NCI-H1105 treated with DMSO at 0.1 percent for 48 hours (cell line): ENCODE measurements at regions not wholly inside any gene's neighbourhood (a gene's known extent, or its start where the extent isn't known, plus 50 kb on each side); places are given as distances from the start of the nearest gene placed in this dataset.

Source experiments
- DNase-seq: peaks from one replicate; lab custom pipeline; 2025; lab: John Stamatoyannopoulos, UW

- no peak for DNase-seq
Observed at GRCh38 chr2:43107679-43108078, 118.7 kb downstream of the ZFP36L2 start.

- no peak for DNase-seq
Observed at GRCh38 chr2:43106559-43107527, 119.6 kb downstream of the ZFP36L2 start.

GRCh38 chr2:43105586-43106558, 120.5 kb downstream of the ZFP36L2 start:
- no peak for DNase-seq

- DNase-seq = no peak
Observed at GRCh38 chr2:43104763-43105162, 121.6 kb downstream of the ZFP36L2 start.

- DNase-seq = no peak
Observed at GRCh38 chr2:43104106-43104505, 122.3 kb downstream of the ZFP36L2 start.

- DNase-seq = no peak
Observed at GRCh38 chr2:43103093-43103404, 123.4 kb downstream of the ZFP36L2 start.

- DNase-seq = no peak
Observed at GRCh38 chr2:43102366-43103092, 123.9 kb downstream of the ZFP36L2 start.

GRCh38 chr2:43101751-43102150, 124.7 kb downstream of the ZFP36L2 start:
- no peak for DNase-seq

- peak; percentile 13 for DNase-seq
Observed at GRCh38 chr2:43100883-43101662, 125.3 kb downstream of the ZFP36L2 start.

- no peak for DNase-seq
Observed at GRCh38 chr2:43100362-43100882, 126.0 kb downstream of the ZFP36L2 start.

- no peak for DNase-seq
Observed at GRCh38 chr2:43099797-43100196, 126.6 kb downstream of the ZFP36L2 start.

- no peak for DNase-seq
Observed at GRCh38 chr2:43098539-43098938, 127.9 kb downstream of the ZFP36L2 start.

GRCh38 chr2:43097644-43098408, 128.6 kb downstream of the ZFP36L2 start:
- no peak for DNase-seq

- DNase-seq = no peak
Observed at GRCh38 chr2:43095533-43096295, 130.7 kb downstream of the ZFP36L2 start.

- DNase-seq = no peak
Observed at GRCh38 chr2:43092520-43093179, 133.8 kb downstream of the ZFP36L2 start.

GRCh38 chr2:43090317-43090716, 136.1 kb downstream of the ZFP36L2 start:
- no peak for DNase-seq

- DNase-seq = no peak
Observed at GRCh38 chr2:43088143-43089073, 138.0 kb downstream of the ZFP36L2 start.

GRCh38 chr2:43087413-43087812, 139.0 kb downstream of the ZFP36L2 start:
- DNase-seq = no peak
